OCI-LY3 (cell line): ENCODE measurements at regions not wholly inside any gene's neighbourhood (a gene's known extent, or its start where the extent isn't known, plus 50 kb on each side); places are given as distances from the start of the nearest gene placed in this dataset.

ENCODE experiments used
- CTCF ChIP-seq: fragments of 200-600, 300-600 bp; sonication (generic); IDR thresholded peaks from 2 replicates; pipeline ENCODE4 v1.5.1; 2014; ENCODE audit warnings: antibody characterized with exemption, low read length, low read depth
- EZH2phosphoT487 ChIP-seq: fragments of 200-600 bp; shearing (Covaris generic); IDR thresholded peaks from 2 replicates; pipeline ENCODE4 v1.6.1; 2018; ENCODE audit warnings: antibody characterized with exemption, mixed run types, low read depth

- TF ChIP-seq EZH2phosphoT487 (no peak), CTCF (no peak)
Observed at GRCh38 chr3:18007980-18008379, 265.5 kb upstream of the TBC1D5 start.
